22Rv1 (cell line): ENCODE measurements at regions not wholly inside any gene's neighbourhood (a gene's known extent, or its start where the extent isn't known, plus 50 kb on each side); places are given as distances from the start of the nearest gene placed in this dataset.

ENCODE experiments used
- H3K27ac ChIP-seq: fragments of 450-650 bp; 2 replicates; pipeline ENCODE4 v1.5.1; 2017
- ZFX ChIP-seq: fragments of 450-650 bp; IDR thresholded peaks from 2 replicates; pipeline ENCODE4 v1.6.1; 2017; ENCODE audit warnings: antibody characterized with exemption, borderline replicate concordance
- TF ChIP-seq, protein P1 (sequence below): fragments of 450-650 bp; IDR thresholded peaks from 2 replicates; pipeline ENCODE4 v1.5.1; 2017; ENCODE audit warnings: mild to moderate bottlenecking

GRCh38 chr18:55850904-55851303 lies 262.9 kb upstream of the TCF4 start:
- H3K27ac ChIP-seq, result no peak overlapping the region
- no peak for TF ChIP-seq ZFX
- TF ChIP-seq, protein P1, sequence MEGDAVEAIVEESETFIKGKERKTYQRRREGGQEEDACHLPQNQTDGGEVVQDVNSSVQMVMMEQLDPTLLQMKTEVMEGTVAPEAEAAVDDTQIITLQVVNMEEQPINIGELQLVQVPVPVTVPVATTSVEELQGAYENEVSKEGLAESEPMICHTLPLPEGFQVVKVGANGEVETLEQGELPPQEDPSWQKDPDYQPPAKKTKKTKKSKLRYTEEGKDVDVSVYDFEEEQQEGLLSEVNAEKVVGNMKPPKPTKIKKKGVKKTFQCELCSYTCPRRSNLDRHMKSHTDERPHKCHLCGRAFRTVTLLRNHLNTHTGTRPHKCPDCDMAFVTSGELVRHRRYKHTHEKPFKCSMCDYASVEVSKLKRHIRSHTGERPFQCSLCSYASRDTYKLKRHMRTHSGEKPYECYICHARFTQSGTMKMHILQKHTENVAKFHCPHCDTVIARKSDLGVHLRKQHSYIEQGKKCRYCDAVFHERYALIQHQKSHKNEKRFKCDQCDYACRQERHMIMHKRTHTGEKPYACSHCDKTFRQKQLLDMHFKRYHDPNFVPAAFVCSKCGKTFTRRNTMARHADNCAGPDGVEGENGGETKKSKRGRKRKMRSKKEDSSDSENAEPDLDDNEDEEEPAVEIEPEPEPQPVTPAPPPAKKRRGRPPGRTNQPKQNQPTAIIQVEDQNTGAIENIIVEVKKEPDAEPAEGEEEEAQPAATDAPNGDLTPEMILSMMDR, result no peak

DNA sequence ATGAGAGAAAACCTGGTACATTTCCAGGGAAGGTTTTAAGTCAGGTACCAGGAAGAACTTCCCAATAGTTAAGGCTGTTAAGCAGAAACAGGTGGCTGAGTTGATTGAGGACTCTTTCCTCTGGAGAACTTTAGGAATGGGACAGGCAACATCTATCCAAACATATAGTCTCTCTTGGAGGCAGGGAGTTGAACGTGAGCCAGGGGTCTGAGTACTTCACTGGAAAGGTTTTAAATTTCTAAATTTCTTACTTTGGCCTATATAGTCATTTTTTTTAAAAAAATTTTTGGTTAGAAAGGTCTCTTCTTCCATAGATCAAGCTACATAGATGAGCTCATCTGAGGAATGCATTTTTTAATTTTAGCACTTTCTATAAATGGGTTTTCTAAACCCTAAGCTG lies 261.4 kb upstream of the TCF4 start:
- H3K27ac ChIP-seq, result no peak overlapping the region
- no peak for TF ChIP-seq ZFX
- TF ChIP-seq, protein P1, result no peak

- no peak overlapping the region for H3K27ac ChIP-seq
- TF ChIP-seq, protein P1, result no peak
- no peak for TF ChIP-seq ZFX
Measured at GRCh38 chr18:55847960-55848359, 260.0 kb upstream of the TCF4 start.

GRCh38 chr18:55845221-55845620 lies 257.2 kb upstream of the TCF4 start:
- H3K27ac ChIP-seq, result no peak overlapping the region
- TF ChIP-seq, protein P1, result no peak
- no peak for TF ChIP-seq ZFX

DNA sequence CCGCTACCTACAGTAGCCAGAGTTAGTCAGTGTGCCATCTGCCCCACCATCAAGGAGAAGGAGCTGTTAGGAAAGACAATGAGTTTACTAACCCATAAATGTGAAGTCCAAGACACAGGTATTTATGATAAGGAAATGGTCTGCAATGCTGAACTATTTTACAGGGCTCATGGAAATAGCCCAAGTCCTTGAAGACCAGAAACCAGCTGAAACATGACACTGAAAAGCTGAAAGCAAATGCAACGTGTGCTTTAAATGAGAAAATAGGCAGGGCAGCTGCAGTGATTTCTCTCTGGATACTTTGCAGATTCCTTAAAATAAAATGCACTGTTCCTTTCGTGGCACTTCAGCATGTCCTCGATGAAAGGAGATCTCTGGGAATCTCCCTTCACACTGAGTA lies 256.4 kb upstream of the TCF4 start:
- no peak for TF ChIP-seq ZFX
- TF ChIP-seq, protein P1, result no peak
- H3K27ac ChIP-seq, result no peak overlapping the region

- TF ChIP-seq, protein P1, result no peak
- TF ChIP-seq ZFX, result no peak
- H3K27ac ChIP-seq, result no peak overlapping the region
Measured at GRCh38 chr18:55841314-55841713, 253.3 kb upstream of the TCF4 start.

DNA sequence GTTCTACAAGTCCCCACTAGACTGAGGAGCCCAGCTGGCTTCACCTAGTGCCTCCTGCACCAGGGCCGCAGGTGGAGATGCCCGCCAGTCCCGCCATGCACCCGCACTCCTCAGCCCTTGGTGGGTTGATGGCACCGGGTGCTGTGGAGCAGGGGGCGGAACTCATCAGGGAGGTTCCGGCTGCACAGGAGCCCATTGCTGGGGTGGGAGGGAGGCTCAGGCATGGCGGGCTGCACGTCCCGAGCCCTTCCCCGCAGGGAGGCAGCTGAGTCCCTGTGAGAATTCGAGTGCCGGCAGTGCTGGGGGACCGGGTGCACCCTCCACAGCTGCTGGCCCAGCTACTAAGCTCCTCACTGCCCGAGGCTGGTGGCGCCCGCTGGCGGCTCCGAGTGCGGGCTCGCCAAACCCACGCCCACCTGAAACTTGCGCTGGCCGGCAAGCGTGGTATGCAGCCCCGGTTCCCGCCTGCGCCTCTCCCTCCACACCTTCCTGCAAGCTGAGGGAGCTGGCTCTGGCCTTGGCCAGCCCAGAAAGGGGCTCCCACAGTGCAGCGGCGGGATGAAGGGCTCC lies 252.7 kb upstream of the TCF4 start:
- H3K27ac ChIP-seq, result no peak overlapping the region
- TF ChIP-seq, protein P1, result no peak
- TF ChIP-seq ZFX, result no peak
